SHP77 (cell line): ENCODE measurements at regions not wholly inside any gene's neighbourhood (a gene's known extent, or its start where the extent isn't known, plus 50 kb on each side); places are given as distances from the start of the nearest gene placed in this dataset.

Experiments
- DNase-seq, 2 experiments: peaks; one replicate each; lab custom pipeline; 2025; lab: John Stamatoyannopoulos, UW

GRCh38 chr17:31588034-31588433, 196.6 kb downstream of the RAB11FIP4 start:
- DNase-seq = no peak
